Upper lobe of left lung (tissue), 4 donors: ENCODE measurements at regions not wholly inside any gene's neighbourhood (a gene's known extent, or its start where the extent isn't known, plus 50 kb on each side); places are given as distances from the start of the nearest gene placed in this dataset.

Experiments used
- CTCF ChIP-seq, 6 experiments: fragments of 450-650 bp in 4 of 6; fragments of 200-600 bp in 2 of 6; sonication (generic) in 2 of 6; IDR thresholded peaks; one replicate each; pipeline ENCODE4 v1.5.1; 2016 to 2019; ENCODE audit warnings: antibody characterized with exemption in 6 of 6
- POLR2A ChIP-seq, 4 donors: fragments of 450-650 bp; IDR thresholded peaks; one replicate each; pipeline ENCODE4 v1.5.1; 2016 to 2017; ENCODE audit warnings: antibody characterized with exemption in 4 of 4, mild to moderate bottlenecking in 2 of 4
- POLR2AphosphoS5 ChIP-seq, 2 donors: sonication (generic); formaldehyde crosslinking; IDR thresholded peaks; one replicate each; pipeline ENCODE4 v1.5.1; 2017; ENCODE audit warnings: antibody characterized with exemption in 2 of 2

- TF ChIP-seq POLR2AphosphoS5 (IDR thresholded peaks at IDR 0.05) (peak; percentile 13 to 76), CTCF (IDR thresholded peaks at IDR 0.05) (peak; percentile 83 to 94 (median 90)), POLR2A (IDR thresholded peaks at IDR 0.05) (no peak)
These were observed 217.1 kb upstream of the TPRG1 start for GRCh38 chr3:188954590-188955208.
